OCI-LY3 (cell line): ENCODE measurements at regions not wholly inside any gene's neighbourhood (a gene's known extent, or its start where the extent isn't known, plus 50 kb on each side); places are given as distances from the start of the nearest gene placed in this dataset.

Experiments
- EZH2phosphoT487 ChIP-seq: fragments of 200-600 bp; shearing (Covaris generic); IDR thresholded peaks from 2 replicates; pipeline ENCODE4 v1.6.1; 2018; ENCODE audit warnings: antibody characterized with exemption, mixed run types, low read depth
- TF ChIP-seq, protein P1 (sequence below): fragments of 200-600, 300-600 bp; sonication (generic); IDR thresholded peaks from 2 replicates; pipeline ENCODE4 v1.5.1; 2014; ENCODE audit warnings: antibody characterized with exemption, low read length, low read depth

- TF ChIP-seq, protein P1, sequence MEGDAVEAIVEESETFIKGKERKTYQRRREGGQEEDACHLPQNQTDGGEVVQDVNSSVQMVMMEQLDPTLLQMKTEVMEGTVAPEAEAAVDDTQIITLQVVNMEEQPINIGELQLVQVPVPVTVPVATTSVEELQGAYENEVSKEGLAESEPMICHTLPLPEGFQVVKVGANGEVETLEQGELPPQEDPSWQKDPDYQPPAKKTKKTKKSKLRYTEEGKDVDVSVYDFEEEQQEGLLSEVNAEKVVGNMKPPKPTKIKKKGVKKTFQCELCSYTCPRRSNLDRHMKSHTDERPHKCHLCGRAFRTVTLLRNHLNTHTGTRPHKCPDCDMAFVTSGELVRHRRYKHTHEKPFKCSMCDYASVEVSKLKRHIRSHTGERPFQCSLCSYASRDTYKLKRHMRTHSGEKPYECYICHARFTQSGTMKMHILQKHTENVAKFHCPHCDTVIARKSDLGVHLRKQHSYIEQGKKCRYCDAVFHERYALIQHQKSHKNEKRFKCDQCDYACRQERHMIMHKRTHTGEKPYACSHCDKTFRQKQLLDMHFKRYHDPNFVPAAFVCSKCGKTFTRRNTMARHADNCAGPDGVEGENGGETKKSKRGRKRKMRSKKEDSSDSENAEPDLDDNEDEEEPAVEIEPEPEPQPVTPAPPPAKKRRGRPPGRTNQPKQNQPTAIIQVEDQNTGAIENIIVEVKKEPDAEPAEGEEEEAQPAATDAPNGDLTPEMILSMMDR: no peak
- no peak for TF ChIP-seq EZH2phosphoT487
These were observed 316.0 kb downstream of the SOX11 start for GRCh38 chr2:6008186-6008585.
